HG03097 (cell line): ENCODE measurements at regions not wholly inside any gene's neighbourhood (a gene's known extent, or its start where the extent isn't known, plus 50 kb on each side); places are given as distances from the start of the nearest gene placed in this dataset.
"Not testable (repeated sequence)": the region's sequence is repeated elsewhere in the genome, so short reads cannot be mapped to it uniquely, and the experiment has no call there.

Source experiments
- ATAC-seq: cut with Tn5 transposase; IDR thresholded peaks from one replicate; pipeline ENCODE4 v1.9.1; 2021; ENCODE audit not compliant: unreplicated experiment, low FRiP score

GRCh38 chr9:90142580-90142979 is 500.0 kb downstream of the DIRAS2 start:
- ATAC-seq: no peak

- no peak for ATAC-seq
Measured at GRCh38 chr9:90147426-90147825, 495.2 kb downstream of the DIRAS2 start.

GRCh38 chr9:90156318-90156717 is 486.3 kb downstream of the DIRAS2 start:
- no peak for ATAC-seq

GRCh38 chr9:90162326-90162725 is 480.3 kb downstream of the DIRAS2 start:
- ATAC-seq: no peak

GRCh38 chr9:90162819-90163218 is 479.8 kb downstream of the DIRAS2 start:
- no peak for ATAC-seq

- no peak for ATAC-seq
Measured at GRCh38 chr9:90165281-90165680, 477.3 kb downstream of the DIRAS2 start.

- ATAC-seq: not testable (repeated sequence)
Measured at GRCh38 chr9:90166374-90166773, 476.2 kb downstream of the DIRAS2 start.

GRCh38 chr9:90167914-90168313 is 474.7 kb downstream of the DIRAS2 start:
- ATAC-seq: no peak

- no peak for ATAC-seq
Measured at GRCh38 chr9:90169490-90169889, 473.1 kb downstream of the DIRAS2 start.

GRCh38 chr9:90173935-90174334 is 468.7 kb downstream of the DIRAS2 start:
- not testable (repeated sequence) for ATAC-seq

- not testable (repeated sequence) for ATAC-seq
Measured at GRCh38 chr9:90174346-90174745, 468.3 kb downstream of the DIRAS2 start.

GRCh38 chr9:90175257-90175656 is 467.4 kb downstream of the DIRAS2 start:
- no peak for ATAC-seq

GRCh38 chr9:90175865-90176264 is 466.8 kb downstream of the DIRAS2 start:
- ATAC-seq: no peak

- no peak for ATAC-seq
Measured at GRCh38 chr9:90176901-90177300, 465.7 kb downstream of the DIRAS2 start.

GRCh38 chr9:90180381-90180780 is 462.2 kb downstream of the DIRAS2 start:
- no peak for ATAC-seq

GRCh38 chr9:90188656-90189055 is 454.0 kb downstream of the DIRAS2 start:
- no peak for ATAC-seq

GRCh38 chr9:90189306-90189705 is 453.3 kb downstream of the DIRAS2 start:
- ATAC-seq: no peak

GRCh38 chr9:90192465-90192864 is 450.2 kb downstream of the DIRAS2 start:
- ATAC-seq: not testable (repeated sequence)

GRCh38 chr9:90198956-90199355 is 443.7 kb downstream of the DIRAS2 start:
- ATAC-seq: no peak

- no peak for ATAC-seq
Measured at GRCh38 chr9:90201766-90202165, 440.9 kb downstream of the DIRAS2 start.

- no peak for ATAC-seq
Measured at GRCh38 chr9:90204128-90204831, 438.3 kb downstream of the DIRAS2 start.

- ATAC-seq: not testable (repeated sequence)
Measured at GRCh38 chr9:90213045-90213444, 429.6 kb downstream of the DIRAS2 start.
